ENCODE measurements at regions not wholly inside any gene's neighbourhood (a gene's known extent, or its start where the extent isn't known, plus 50 kb on each side); places are given as distances from the start of the nearest gene placed in this dataset.

- DNase-seq (ENCODE audit: low read depth in 2 of 3, low spot score in 2 of 3), result no peak
Observed at GRCh38 chr14:106848330-106849121, 1322.1 kb downstream of the TMEM121 start.

GRCh38 chr14:106850913-106851825, 1324.8 kb downstream of the TMEM121 start:
- no peak for DNase-seq (ENCODE audit: low read depth in 2 of 3, low spot score in 2 of 3)

DNA sequence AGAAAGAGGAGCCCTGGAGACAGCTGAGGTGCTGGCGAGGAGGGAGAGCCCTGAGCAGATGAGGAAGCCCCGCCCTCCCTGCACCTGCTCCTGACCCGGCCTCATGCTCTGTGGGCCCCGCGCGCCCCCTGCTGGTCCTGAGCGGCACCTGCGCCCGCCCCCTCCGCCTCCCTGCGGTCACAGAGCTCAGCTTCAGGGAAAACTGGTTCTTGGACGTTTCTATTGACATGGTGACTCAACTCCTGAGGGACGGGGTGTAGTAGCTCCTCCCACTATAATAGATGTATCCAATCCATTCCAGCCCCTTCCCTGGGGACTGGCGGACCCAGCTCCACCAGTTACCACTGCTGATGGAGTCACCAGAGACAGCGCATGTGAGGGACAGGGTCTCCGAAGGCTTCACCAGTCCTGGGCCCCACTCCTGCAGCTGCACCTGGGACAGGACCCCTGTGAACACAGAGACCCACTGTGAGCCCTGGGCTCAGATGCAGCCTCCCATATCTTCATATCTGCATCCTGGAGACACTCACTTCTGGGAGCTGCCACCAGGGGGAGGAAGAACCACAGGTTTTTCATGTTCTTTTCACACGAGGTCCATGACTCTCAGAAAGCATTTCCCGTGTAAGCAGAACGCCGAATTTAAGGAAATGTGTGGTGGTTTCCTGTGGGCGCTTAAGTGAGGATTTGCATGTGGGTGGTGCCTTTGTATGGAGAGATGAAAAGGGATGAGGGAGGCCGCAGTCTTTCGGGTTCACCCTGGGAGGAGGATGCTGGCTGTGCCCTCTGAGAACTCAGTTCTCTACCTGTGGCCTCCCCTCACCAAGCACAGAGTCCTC, 1346.4 kb downstream of the TMEM121 start:
- DNase-seq (ENCODE audit: low read depth in 2 of 3, low spot score in 2 of 3), result peak; percentile 76 to 83 (median 79)

GRCh38 chr14:106874350-106874749, 1348.0 kb downstream of the TMEM121 start:
- no peak for DNase-seq (ENCODE audit: low read depth in 2 of 3, low spot score in 2 of 3)

DNA sequence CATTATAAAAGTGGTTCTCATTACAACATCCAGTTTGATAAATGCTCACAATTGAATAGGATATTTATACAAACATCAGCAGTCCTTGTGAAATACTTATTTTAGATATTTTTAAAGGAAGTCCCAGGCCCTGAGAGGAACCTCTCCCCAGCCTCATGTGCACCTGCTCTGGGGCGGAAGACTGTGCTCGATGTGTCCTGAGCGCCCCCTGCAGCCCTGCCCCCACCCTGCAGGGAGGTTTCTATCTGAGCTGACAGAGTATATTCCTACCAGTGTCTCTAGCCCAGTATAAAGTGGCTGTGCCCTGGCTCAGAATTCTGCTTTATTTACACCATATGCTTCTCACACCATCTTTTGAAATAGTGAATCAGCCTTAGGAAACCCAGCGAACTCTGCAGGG, 1349.1 kb downstream of the TMEM121 start:
- no peak for DNase-seq (ENCODE audit: low read depth in 2 of 3, low spot score in 2 of 3)

DNA sequence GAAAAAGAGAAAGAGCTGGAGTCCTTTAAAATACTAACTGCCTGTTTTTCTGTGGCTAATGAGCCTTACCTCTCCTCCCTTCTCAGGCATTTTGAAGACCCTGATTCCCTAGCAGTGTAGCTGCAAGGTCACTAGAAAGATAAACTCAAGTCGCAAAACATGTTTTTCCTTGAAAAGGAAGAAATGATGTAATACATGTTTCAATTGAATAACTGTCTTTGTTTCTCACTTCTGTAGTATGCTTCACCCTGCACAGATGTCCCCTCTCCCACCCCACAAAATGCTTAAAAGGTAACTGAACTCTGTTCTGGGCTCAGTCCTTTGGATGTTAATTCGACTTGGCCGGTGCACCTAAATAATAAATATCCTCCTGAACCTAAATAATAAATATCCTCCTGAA, 1350.3 kb downstream of the TMEM121 start:
- no peak for DNase-seq (ENCODE audit: low read depth in 2 of 3, low spot score in 2 of 3)

- no peak for DNase-seq (ENCODE audit: low read depth in 2 of 3, low spot score in 2 of 3)
Observed at GRCh38 chr14:106877517-106877916, 1351.1 kb downstream of the TMEM121 start.

- peak; percentile 31 to 64 (median 32) for DNase-seq (ENCODE audit: low read depth in 2 of 3, low spot score in 2 of 3)
Observed at GRCh38 chr14:106879241-106879640, 1352.9 kb downstream of the TMEM121 start.

- peak in 1 of 3 experiments; percentile 18 for DNase-seq (ENCODE audit: low read depth in 2 of 3, low spot score in 2 of 3)
Observed at GRCh38 chr14:106883218-106883692, 1356.9 kb downstream of the TMEM121 start.

Measured in activated CD8-positive, alpha-beta memory T cell treated with anti-CD3 and anti-CD28 coated beads for 48 hours (primary cell).